Activated CD4-positive, alpha-beta T cell treated with anti-CD3 and anti-CD28 coated beads, Interleukin-2, Interleukin-4, amounts not matched to agents 100 ng/mL and 50 ng/mL, durations not matched to agents 16 hours and 8 hours (primary cell): ENCODE measurements at regions not wholly inside any gene's neighbourhood (a gene's known extent, or its start where the extent isn't known, plus 50 kb on each side); places are given as distances from the start of the nearest gene placed in this dataset.

Experiments used
- DNase-seq: peaks from one replicate; pipeline ENCODE4 v3.0.0-alpha.2; 2020; ENCODE audit warnings: low spot score

DNA sequence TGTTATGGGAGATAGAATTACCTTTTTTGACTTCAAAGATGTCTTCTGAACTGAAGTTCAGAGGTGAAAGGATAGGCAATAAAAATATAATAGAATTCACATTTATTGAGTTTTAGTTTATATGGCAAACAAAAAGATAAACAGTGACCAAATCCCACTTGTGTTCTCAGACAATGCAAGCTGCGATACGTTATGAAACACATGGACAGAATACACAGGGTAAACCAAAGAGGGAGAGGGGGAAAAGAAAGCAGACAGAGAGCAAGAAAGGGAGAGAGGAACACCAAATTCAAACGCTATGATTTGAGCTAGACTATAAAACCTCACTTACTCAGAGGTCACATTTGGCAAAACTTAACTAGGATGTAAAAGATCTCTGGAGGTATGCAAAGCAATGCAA is 238.2 kb upstream of the FLRT2 start:
- no peak for DNase-seq

DNA sequence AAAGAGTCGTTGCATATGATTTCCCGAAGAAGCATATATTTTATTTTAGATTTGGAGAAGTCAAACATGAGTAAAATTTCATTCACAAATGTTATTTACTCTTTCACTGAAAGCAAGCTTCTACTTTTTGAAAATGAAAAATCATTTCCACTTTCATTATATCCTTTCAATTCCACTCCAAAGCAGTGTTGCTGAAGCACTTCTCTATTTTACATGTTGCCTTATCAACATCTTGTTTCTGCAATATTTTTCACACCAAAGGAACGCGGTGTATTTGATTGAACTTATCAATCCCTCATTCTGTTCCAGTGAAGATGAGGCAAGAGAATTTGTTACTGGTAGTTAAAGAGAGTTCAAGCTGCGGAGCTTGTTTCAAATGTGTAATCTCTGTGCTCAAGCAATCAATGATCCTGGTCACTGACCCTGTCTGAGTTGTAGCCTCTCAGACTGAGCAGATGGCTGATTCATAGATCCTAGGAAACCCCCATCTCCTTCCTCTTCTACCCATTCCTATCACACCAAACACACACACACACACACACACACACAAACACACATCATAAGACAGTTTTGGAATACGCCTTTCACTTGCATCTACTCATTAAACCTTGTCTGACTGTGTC is 236.2 kb upstream of the FLRT2 start:
- no peak for DNase-seq

DNA sequence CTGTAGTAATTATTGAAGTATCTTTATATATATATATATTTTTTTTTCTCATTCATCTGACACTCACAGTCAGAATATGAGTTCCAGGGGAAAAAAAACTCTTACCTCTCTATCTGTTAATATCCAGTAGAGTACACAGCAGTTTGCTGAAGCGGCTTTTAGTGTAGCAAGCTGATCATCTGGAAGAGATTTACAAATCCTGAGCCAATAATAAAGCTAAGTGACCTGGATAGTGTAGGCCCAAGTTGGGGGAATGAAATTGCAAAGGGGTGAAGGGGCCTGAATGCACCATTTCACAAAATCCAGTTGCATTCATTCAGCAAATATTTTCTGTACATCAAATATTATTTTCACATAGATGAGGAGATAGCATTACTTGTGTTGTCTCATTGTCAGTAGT is 234.6 kb upstream of the FLRT2 start:
- DNase-seq, result no peak

DNA sequence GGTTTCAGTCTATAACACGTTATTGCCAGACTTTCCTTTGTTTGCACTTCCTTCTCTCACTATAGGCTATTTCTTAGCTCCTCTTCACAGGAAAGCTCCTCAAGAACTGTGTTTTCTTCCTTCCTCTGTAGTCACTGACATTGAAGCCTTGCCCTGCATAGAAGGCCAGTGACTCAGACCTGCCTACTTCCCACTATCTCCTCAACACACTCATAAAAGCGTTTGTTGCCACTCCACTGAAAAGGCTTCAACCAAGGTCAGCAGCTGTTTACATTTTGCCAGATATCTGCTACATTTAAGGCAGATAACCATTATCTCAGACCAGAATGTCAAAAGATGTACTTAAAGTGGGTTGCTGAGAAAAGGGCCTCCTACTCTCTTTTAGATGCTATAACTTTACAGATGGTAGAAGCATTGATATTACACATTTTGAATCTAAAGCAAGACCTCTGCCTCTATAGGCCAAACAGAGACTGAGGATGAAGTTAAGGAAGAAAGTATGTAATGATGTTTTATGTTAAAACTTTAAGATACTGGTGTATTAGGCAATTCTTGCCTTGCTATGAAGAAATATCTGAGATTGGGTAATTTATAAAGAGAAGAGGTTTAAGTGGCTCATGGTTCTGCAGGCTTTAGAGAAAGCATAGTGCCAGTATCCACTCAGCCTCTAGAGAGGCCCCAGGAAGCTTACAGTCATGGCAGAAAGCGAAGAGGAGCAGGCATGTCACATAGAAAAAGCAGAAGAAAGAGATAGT is 233.3 kb upstream of the FLRT2 start:
- DNase-seq, result no peak

DNA sequence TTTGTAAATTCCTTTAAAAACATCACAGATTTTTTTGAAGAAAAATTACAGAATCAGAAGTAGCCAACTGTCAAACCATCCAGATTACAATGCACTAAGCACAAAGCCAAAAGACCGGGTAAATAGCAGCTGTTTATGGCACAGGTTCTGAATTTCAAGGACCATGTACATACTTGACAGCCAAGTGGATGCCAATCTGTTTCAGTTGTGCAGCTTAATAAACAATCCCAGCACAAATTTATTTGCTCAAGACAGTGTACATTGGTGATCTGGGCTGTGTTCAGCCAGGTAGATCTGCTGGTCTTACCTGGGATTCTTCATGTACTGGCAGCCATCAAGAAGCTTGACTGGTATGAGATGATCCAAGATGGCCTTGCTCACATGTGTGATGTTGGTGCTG is 229.8 kb upstream of the FLRT2 start:
- DNase-seq, result no peak

DNA sequence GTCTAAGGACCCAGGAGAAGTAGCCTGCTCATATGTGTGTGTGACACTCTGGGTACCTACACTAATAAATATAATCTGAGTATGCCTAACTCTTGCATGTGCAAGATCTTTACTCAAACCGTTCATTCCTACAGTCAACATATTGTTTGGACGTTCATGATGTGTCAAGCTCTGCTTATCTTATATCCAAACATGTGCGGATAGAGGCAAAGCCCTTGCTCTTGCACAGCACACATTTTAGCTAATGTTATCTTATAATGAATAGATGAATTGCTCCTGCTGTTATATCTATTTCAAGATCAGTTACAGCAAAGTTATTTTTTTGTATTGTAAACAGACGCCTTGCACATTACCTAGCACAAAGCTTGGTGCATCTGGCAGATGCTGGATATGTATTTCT is 228.4 kb upstream of the FLRT2 start:
- DNase-seq, result no peak

DNA sequence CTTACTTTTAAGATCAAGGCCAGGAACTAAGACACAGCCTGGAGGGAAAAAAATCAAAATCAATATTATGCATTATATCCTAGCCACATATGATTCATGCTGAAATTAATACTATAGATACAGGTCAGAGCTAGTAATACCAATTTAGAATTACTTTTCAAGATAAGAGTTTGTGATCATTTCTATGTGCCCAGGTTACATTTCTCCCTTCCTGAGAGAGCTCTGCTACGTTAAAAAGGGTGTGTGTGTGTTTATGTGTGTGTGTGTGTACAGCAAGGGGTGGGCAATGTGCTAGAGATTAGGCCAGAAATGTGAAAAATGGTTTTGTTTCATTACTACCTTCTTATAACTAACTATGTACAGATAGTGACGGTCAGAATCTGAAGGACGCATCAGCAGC is 223.9 kb upstream of the FLRT2 start:
- no peak for DNase-seq

DNA sequence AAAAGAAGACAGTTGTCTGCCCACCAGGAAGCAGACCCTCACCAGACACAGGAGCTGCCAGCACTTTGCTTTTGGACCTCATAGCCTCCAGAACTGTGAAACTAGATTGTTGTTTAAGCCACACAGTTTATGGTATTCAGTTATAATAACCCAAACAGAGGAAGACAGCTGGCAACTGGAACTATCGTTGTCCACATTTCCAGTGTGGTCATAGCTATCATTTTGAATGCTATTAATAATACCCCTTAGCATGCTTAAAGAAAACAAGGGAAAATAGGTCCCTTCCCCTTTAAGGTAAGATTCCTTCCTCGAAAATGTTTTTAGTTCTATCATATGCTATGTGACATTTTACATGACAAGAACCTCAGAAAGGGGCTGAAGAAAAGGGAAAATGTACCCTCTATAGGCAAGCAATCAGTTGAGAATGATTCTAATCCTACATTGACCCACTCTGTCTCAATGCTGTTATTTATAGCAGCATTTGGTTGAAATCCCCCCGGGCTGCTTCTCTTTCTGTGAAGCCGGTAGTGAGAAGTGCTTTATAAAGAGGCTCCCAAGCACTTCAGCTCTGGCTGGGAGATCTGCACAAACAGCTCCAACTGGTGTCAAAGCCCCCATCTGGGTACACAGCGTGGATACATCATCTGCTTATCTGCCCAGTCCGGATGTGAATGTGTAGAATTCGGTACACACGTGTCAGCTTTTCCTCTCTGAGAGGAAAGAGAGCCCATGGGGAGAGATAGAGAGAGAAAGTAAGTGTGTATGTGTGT is 221.2 kb upstream of the FLRT2 start:
- no peak for DNase-seq

DNA sequence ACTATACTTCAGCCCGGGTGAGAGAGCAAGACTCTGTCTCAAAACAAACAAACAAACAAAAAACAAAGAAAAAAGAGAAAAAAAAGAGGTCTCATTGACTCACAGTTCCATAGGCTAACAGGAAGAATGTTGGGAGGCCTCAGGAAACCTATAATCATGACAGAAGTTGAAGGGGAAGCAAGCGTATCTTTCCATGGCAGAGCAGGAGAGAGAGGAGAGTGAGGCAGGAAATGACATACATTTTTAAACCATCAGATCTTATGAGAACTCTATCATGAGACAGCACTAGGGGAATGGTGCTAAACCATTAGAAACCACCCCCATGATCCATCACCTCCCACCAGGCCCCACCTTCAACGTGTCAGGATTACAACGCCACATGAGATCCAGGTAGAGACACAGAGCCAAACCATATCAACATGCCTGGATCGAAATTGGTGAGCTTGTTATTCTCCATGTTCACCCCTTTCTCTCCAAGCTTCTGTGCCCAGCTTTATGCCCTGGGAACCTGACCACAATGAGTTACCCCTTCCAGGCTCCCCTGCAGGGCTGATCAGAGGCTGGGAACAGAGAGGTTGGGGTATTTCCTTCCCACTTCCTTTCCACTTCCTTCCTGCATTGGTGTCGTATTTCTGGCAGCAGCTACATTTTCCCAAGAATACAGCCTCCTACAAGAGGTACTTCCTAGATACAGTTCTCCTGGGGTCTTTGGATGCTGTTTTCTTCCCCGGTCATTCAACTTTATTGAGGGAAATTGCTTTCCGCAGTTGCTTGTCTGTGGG is 219.3 kb upstream of the FLRT2 start:
- DNase-seq, result no peak

DNA sequence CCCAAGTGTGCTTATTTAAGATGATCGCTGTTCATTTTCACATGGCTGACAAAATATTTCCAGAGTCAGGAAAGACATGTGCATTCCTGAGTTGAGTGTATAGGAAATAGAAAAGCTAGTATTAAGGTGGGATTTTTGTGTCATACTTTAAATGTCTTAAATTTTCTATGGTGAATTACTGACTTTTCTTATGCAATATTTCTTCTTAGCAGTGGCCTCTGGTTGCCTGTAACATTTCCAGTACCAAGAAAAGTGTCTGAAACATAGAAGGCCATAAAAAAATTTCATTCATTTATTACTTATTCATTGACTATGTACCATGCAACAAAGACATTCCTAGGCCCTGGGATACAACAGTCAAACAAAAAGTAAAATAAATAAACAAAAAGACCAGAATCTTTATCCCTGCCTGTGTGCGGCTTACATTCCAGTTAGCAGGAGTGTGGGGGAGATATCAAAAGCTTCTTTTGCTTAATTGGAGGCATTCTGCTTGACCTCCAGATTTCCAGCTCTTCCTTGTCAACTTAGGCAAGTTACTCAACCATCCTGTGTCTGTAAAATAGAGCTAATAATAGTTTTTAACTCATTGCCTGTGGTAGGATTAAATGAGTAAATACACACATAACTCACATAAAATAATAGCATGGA is 216.3 kb upstream of the FLRT2 start:
- DNase-seq, result no peak

DNA sequence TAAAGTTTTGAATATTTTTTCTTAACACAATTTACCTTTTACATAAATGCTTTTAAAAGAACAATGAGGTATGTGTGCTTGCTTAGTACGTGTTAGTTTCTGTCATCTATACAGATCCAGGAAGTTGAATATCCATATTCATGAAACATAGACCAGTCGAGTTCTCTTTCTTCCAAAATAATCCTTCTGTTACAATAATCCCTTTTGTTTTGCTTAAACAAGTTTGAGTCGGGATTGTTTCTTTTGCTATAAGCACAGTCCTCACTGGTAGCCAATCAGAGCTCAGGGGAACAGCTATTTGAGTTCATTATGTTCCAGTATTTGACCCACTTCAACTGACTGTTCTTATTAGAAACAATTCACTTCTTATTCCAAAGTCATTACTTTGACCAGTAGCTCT is 214.7 kb upstream of the FLRT2 start:
- DNase-seq, result no peak

DNA sequence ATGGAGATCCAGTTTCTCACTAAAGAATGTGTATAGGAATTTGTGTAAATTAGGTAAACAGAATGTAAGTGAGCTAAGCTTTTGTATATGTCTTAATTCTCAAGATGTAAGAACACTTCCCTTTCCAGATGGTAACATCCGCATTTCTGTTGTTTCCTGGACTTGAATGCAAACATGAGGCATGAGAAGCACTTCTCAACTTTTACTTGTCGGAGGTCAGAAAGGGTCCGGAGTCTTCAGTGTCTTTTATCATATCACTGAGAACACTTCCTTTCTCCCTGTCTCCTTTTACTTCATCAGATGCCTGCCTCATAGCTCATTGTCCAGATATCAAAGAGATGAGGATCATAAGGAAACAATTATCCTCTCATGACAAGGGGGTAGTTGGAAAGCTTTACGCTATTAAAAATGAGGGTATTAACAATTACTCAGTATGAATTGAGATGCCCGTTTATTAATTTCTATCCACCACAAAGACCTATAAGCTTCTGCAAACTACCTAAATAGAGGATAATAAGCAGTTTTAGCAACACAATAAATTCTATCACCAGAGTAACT is 214.1 kb upstream of the FLRT2 start:
- no peak for DNase-seq

DNA sequence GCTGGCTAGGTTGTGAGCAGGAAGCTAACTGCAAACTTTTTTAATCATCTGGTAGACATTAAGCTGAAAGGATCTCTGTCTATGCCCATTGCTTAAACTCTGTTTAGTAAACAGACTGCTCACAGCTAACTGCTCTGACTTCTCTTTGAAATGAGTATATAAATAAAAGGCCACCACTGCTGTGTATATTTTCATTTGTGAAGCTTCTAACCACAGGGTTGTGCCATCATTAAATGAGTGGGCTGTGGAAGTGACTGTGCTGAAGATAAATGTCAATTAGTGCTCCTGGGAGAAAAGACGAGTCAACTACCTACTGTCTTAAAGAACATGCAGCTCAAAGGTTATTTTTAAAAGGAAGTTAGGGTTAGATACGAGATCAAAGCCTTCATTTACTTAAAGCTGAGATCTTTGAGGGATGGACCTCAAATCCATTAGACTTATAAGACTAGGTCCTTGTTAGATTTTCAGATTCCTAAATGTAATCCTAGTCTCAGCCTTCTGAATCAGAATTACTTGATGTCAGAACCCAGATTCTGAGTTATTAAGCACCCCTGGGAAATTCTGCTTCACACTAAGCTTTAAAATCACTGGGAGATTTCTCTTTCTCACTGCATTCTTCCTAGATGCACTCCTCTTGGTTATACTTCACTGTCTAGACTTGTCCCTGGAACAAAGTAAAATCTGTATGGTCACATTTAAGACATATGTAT is 213.1 kb upstream of the FLRT2 start:
- DNase-seq, result no peak

DNA sequence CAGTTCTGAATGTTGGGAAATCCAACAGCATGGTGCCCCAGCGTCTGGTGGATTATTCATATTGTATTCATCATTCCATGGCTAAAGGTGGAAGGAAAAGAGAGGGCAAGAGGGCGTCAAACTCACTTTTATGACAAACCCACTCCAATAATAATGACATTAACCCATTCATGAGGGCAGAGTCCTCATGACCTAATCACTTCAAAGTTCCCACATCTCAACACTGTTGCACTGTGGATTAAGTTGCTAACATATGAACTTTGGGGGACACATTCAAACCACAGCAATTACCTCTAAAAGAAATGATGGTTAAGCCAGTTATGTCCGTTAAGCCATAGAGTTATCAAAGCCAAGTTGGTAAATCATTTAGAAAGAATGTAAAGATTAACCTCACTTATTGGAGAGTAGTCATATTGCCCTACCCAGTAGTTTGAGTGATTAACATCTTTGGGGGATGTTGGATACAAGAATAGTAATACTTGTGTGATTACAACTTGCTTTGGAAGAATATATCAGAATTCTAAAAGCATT is 212.4 kb upstream of the FLRT2 start:
- DNase-seq, result no peak

DNA sequence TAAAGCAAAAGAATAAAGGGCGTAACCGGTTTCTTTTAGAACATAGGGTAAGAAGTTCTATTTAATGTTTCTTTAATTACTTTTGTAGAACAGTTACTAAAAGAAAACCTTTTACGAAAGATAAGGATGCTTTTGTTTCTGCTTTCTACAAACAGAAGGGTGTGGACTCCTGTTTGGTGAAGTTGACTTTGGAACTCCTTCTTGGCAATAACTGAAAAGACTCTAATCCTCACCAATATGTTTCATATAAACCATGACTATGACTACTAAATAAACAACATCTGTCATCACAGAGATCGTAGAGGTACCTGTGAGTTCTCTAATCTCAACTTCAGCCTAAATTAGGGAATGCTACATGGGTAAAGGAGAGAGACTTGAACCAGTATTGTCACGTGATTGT is 210.8 kb upstream of the FLRT2 start:
- no peak for DNase-seq

DNA sequence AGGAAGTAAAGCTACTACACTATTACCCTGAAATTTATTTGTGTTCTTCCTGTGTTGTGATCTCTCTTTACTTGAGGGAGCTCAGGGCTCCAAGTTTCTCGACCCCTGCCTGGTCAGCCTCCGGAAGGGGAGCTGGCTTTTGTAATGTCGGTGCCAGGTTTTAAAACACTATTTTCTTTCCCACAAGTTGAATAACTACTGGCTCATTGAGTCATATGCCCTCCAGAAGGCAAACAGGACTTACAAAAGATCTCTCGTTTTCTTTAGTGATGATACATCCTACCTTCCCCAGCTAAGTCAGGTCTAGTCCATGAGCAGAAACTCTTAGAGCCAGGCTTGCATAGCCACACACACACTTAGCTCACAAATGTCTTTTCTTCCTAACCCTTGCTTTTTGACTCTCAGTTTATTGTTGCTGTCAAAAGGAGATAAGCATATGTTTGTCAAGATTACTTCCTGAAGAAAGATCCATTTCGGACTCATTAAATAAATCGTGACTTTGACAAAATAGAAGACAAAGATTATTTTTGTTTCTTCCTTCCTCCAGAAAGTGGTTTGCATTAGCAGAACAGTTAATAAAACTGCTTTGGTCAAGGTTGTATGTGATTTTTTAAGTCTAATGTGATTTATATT is 209.8 kb upstream of the FLRT2 start:
- DNase-seq, result no peak

DNA sequence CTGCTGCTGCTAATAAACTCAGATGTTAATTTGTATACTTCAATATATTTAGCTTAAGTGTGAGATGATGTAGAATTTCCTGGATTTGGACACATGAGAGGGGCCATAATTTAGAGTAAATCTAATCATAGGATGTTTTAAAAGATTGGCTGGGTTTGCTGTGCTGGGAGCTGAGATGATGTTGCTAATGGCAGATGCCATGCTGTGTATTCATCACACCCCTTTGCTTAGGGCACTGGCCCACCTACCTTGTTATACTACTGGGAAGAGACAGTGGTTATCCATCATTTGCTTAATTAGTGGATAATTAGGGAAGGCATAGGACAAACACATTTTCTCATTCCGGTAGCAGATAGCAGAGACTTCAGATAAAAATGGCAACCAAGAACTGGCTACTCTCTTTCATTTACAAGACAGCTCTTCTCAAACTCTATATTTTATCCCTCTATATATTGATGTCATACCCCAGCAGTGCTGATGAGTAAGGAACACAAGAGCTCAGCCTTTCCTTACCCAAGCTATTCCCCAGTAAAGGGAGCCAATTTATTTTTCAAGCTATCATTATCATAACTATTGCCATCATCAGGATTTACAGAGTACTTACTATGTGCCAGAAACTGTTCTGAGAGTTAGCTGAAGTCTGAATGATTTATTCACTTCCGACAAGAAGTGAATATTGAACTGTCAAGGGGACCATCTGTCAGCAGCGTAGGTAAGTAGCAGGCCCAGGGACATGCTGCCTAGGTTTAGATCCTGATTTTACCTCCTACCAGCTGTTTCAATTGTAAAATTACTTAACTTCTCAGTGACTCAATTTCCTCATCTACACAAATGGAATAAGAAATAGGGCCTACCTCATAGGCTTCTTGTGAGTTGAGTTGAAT is 204.6 kb upstream of the FLRT2 start:
- no peak for DNase-seq

DNA sequence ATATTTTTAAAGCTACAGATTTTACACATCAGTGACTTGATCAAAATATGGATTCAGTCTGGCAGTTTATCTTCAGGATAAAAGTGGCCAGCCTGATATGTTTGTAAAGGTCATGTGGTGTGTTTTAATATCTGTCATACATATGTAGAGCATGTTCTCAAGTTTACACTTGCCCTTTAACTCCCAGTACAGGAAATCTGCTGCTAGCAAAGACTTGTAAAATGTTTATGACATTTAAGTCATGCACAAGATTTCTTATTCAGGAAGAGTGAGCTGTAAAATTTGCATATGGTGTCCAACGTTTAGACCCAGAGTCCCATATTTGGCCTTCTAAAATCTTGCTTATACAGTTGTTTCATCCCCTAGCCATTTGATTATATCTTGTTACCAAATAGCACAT is 197.5 kb upstream of the FLRT2 start:
- DNase-seq, result no peak

DNA sequence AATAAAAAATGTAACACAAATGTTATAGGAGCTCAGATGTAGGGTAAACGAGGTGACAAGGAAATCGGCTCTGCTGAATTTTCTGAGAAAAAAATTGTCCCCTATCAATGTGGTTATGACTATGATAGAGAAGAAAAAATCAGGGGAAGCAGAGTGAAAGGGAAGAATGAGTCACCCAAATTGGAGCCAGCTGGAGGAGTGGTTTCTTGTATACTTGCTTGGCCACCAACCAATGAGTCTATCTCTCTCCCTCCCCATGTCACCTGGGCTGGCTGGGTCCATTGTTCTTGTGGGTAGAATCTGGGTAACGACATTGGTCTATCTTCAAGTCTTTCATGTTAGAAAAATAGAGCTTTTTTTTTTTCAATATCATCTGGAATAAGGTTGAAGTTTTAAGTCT is 196.6 kb upstream of the FLRT2 start:
- DNase-seq, result no peak
